Muscle layer of duodenum (tissue), 2 donors: ENCODE measurements at regions not wholly inside any gene's neighbourhood (a gene's known extent, or its start where the extent isn't known, plus 50 kb on each side); places are given as distances from the start of the nearest gene placed in this dataset.

Experiments
- H3K27ac ChIP-seq: one replicate; pipeline ENCODE4 v1.7.0; 2013; ENCODE audit warnings: mild to moderate bottlenecking, low read length
- H3K27me3 ChIP-seq: one replicate; pipeline ENCODE4 v1.7.0; 2013; ENCODE audit warnings: low read depth, mild to moderate bottlenecking, control low read depth, low read length
- H3K36me3 ChIP-seq, 2 donors: one replicate each; pipeline ENCODE4 v1.7.0; 2013; ENCODE audit warnings: low read length in 2 of 2, control low read depth in 1 of 2, mild to moderate bottlenecking in 1 of 2; ENCODE audit not compliant: insufficient read depth in 2 of 2, control insufficient read depth in 1 of 2
- H3K4me1 ChIP-seq, 2 donors: one replicate each; pipeline ENCODE4 v1.7.0; 2013; ENCODE audit warnings: low read length in 2 of 2, mild to moderate bottlenecking in 2 of 2, control low read depth in 1 of 2, moderate library complexity in 1 of 2; ENCODE audit not compliant: insufficient read depth in 2 of 2, control insufficient read depth in 1 of 2
- H3K4me3 ChIP-seq, 2 donors: one replicate each; pipeline ENCODE4 v1.7.0; 2013; ENCODE audit warnings: low read length in 2 of 2, low read depth in 1 of 2, mild to moderate bottlenecking in 1 of 2
- H3K9me3 ChIP-seq, 2 donors: one replicate each; pipeline ENCODE4 v1.7.0; 2013; ENCODE audit warnings: low read length in 2 of 2, control low read depth in 1 of 2, mild to moderate bottlenecking in 1 of 2; ENCODE audit not compliant: control insufficient read depth in 1 of 2
- donor health status: healthy.

DNA sequence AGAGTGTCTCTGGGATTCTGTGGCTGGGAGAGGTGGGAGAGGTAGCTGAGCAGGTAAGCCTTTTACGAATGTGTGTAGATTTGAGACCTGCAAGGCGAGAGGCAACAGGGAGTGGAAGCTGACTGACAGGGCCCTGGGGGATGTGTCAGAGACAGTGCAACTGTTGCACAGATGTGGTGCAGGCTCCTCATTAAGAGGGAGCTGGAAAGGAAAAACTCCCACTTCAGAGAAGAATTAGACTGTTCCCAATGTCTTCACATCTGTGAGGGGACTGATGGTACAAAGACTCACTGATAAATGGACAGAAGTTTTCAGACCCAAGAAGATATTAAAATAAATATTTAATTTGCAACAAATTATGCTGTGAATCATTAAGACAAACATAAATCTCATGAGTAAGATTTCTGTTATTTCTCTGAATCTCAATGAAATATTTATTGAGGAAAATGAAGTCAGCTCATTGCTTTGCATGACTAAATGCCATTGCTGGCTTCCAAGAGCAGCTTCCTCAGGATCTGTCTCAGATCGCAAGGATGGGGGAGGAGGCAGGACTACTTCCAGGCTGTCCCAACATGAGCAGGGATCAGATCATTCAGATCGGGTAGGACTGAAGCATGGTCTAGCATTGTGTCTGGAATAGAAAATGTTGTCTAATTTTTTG lies 127.3 kb upstream of the ROPN1 start:
- Histone ChIP-seq H3K4me3 (no peak overlapping the region), H3K27me3 (no peaks in the 10 kb centered on the region), H3K9me3 (no peaks in the 10 kb centered on the region), H3K27ac (no peak overlapping the region), H3K4me1 (no peaks in the 10 kb centered on the region), H3K36me3 (no peaks in the 10 kb centered on the region)

DNA sequence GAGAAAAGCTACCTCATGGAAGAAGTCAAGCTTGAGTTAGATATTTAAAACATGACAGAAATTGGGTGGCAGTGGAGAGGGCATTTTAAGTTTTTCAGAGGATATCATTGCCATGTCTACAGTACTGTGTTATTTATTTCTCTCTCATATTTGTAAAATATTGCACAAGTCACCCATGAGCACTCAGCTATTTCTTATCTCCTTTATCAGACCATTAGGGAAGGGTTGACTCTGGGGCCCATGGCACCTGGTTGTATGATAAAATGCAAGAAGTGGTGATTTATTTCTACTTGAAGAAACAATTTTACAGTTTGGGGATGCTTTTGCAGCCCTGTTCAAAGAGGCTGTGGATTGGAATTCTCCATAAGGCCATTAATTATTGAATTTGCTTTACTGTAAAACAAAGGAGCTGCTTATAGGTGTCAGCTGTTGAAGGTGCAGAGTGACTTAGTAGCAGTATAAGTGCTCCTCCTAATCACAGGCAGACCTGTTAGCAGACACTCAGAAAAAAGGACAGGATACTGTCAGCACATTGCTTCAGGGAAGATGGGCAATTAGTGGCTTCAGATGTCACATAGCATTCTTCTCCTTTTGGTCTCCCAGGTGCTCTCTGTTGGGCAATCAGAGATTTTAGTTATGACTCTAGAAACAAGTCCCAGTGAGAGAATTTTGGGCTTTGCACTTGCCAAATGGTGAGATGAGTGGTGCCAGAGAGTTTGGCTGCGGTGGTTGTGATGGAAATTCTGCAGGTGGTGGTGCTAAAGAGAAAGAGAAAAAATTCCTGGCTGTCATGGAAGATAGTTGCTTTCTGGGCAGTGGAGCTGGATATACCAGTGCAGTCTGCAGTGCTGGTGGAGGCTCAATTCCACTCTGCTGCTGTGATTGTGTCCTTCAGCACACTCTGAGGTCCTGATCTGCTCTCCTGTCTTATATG lies 129.7 kb upstream of the ROPN1 start:
- no peaks in the 10 kb centered on the region for H3K9me3 ChIP-seq
- no peaks in the 10 kb centered on the region for H3K36me3 ChIP-seq
- H3K4me1 ChIP-seq, result no peaks in the 10 kb centered on the region
- no peak overlapping the region for H3K27ac ChIP-seq
- no peak overlapping the region for H3K4me3 ChIP-seq
- no peaks in the 10 kb centered on the region for H3K27me3 ChIP-seq

DNA sequence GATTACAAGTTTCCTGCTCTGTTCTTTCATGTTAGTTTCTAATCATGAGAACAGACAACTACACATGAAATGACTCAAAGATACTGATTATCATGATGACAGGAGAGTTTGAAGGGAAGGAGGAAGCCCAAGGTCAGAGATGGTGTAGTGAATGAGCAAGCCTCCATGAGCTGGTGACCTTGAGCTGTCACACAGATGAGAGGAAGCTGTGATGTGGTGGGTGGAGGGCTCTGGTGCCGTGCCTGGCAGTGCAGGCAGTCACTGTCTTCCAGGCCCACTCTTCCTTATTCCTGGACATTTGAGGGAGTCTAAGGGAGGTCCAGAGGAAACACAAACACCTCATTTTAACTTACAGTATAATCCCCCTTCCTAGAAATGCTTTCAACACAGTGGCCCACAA lies 133.4 kb upstream of the ROPN1 start:
- H3K27me3 ChIP-seq, result no peaks in the 10 kb centered on the region
- H3K4me1 ChIP-seq, result no peaks in the 10 kb centered on the region
- H3K27ac ChIP-seq, result no peak overlapping the region

DNA sequence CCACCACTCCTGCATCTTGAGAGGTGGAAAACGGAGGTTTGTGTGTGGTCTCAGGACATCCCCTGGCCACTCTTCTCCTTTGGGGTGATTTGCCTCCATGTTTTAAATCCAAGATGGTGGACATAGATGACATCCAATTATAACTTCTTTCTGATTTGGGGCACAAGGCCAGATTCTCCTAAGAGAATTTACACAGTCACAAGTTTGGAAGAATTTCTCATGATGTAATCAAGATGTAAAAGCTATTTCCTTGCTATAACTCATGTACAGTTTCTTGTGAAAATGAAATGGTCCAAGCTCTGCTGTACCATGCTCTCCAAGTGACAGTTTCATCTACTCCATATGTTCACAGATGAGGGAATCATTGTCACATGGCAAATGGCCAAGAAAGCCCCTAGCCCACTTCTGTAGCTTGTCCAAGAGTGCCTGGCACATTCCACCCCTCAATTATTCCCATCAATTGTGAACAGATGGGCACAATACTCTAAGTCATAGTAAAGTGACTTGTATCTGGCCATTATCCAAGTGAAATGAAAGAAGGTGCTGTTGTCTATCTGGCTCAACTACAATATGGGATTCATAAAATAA lies 134.6 kb upstream of the ROPN1 start:
- no peak overlapping the region for H3K4me3 ChIP-seq
- H3K4me1 ChIP-seq, result no peaks in the 10 kb centered on the region
- no peak overlapping the region for H3K27ac ChIP-seq
- H3K9me3 ChIP-seq, result no peaks in the 10 kb centered on the region
- no peaks in the 10 kb centered on the region for H3K36me3 ChIP-seq
- H3K27me3 ChIP-seq, result no peaks in the 10 kb centered on the region

More for the DNA sequence above, 133.4 kb upstream of the ROPN1 start:
- H3K36me3 ChIP-seq, result no peaks in the 10 kb centered on the region
- no peak overlapping the region for H3K4me3 ChIP-seq
- no peaks in the 10 kb centered on the region for H3K9me3 ChIP-seq

DNA sequence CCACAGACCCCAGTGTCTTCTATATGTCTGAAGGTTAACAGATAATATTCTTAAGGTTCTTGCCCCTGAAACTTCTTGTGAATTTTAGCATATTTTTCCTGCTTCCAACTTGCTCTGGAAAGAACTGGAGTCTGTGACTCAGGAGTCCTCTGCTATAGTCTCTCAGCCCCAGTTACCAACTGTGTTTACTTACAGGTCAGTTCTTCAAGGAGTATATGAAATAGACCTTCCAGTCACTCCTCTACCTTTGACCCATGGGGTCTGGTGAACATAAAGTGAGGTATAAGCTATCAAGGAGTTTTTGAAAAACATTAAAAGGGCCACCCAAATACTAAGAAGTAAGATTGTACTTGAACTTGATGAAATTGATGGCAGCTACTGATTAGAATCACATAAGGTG lies 139.2 kb upstream of the ROPN1 start:
- H3K27me3 ChIP-seq, result no peaks in the 10 kb centered on the region
- H3K4me3 ChIP-seq, result no peak overlapping the region
- H3K4me1 ChIP-seq, result no peaks in the 10 kb centered on the region
- no peak overlapping the region for H3K27ac ChIP-seq
- H3K36me3 ChIP-seq, result no peaks in the 10 kb centered on the region
- no peaks in the 10 kb centered on the region for H3K9me3 ChIP-seq

DNA sequence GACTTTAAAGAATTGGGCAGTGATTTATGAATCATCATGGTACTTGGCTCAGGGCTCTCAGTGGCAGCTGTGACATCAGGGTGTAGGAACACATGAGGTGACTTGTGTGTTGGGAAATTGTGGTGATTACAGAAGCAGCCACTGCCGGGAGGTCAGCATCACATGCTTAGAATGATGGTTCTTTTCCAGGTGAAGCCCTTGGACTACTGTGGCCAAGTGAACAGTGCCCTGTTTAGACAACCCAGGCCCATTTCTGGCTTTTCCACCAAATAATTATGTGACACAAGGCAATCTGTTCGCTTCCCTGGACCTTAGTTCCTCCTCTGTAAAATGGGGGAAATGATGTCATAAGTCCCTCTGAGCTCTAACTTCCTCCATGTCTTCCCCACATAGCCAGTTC lies 139.7 kb upstream of the ROPN1 start:
- no peaks in the 10 kb centered on the region for H3K36me3 ChIP-seq
- no peaks in the 10 kb centered on the region for H3K27me3 ChIP-seq
- no peak overlapping the region for H3K27ac ChIP-seq
- no peaks in the 10 kb centered on the region for H3K9me3 ChIP-seq
- H3K4me1 ChIP-seq, result no peaks in the 10 kb centered on the region
- no peak overlapping the region for H3K4me3 ChIP-seq

DNA sequence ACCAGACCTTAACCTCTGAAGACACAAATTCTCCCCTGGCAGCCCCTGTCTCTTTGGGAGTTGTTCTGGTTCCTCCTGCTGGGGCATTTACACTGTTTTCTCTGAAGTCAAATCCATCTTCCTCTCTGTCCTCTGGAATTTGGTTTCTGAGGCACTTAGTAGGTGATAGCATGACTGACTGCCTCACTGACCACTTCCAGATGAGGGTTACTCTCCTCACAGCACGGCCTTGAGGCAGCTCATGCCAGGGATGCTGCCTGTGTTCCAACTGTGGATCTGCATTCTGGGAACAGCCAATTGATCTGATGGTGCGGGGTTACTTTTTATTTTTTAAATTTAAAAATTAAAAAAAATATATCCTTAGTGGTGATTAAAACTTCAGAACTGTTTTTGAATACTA lies 140.9 kb upstream of the ROPN1 start:
- no peak overlapping the region for H3K4me3 ChIP-seq
- no peaks in the 10 kb centered on the region for H3K36me3 ChIP-seq
- H3K4me1 ChIP-seq, result no peaks in the 10 kb centered on the region
- H3K27ac ChIP-seq, result no peak overlapping the region
- no peaks in the 10 kb centered on the region for H3K27me3 ChIP-seq
- H3K9me3 ChIP-seq, result no peaks in the 10 kb centered on the region

DNA sequence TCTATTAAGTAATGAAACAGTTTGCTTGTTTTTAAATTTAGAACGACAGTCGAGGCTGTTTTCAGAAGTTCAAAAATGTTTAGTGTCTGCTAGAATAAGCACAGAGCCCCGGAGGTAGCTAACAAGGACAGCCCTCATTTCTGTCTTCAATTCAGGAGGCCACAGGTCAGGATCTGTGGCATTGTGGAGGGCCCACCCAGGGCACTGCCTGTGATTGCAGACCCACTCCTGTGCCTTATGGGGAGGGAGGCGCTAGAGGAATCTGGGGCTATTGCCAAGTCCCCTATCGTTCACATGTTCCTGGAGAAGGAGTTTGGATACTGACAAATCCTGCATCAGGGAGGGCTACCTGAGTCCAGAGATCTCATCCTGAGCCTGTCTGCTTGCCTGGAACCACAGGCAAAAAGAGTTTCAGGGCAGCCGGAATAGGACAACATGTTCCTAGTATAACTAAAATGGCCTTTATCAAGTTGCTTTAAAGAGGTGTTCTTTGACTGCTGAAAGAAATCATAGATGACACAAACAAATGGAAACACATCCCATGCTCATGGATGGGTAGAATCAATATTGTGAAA lies 141.5 kb upstream of the ROPN1 start:
- Histone ChIP-seq H3K4me1 (no peaks in the 10 kb centered on the region), H3K4me3 (no peak overlapping the region), H3K9me3 (no peaks in the 10 kb centered on the region), H3K27me3 (no peaks in the 10 kb centered on the region), H3K36me3 (no peaks in the 10 kb centered on the region), H3K27ac (no peak overlapping the region)

DNA sequence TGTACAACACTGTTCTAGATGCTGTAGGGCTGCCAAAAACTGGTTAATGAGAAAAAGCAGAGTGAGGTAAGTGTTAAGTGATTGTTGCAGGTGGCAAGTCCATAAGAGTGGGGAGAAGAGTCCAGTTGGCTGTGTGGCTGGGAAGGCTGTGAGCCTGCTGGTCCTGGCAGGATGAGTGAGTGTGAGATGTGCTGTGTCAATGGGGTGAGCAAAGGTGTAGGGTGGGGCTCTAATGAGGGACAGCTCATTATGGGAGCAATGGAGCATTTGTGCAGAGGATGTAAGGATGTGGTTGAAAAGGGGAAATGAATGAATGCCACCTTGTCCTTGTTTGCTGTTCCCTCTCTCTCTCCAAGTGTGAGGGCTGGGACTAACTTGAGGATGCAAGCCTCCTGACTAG lies 145.3 kb upstream of the ROPN1 start:
- Histone ChIP-seq H3K27ac (no peak overlapping the region), H3K36me3 (no peaks in the 10 kb centered on the region), H3K9me3 (no peaks in the 10 kb centered on the region), H3K4me1 (no peaks in the 10 kb centered on the region), H3K27me3 (no peaks in the 10 kb centered on the region), H3K4me3 (no peak overlapping the region)

DNA sequence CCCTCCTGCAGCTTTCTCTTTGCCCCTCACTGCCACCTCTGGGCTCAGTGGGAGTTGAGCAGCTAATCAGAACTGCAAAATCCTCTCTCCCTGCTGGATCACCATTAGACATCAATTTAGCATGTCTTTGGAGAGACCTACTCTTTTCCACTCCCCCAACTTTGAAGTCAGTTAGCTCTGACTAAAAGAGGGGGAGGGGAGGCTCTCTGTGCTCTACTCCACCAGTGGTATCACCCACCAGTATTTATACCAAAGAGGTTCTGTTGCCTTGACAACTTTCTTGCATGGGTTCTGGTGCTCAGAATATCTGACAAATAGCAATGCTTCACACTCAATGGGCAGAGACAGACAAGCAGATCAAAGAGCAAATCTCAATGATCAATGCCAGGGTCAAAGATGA lies 146.2 kb upstream of the ROPN1 start:
- Histone ChIP-seq H3K27me3 (no peaks in the 10 kb centered on the region), H3K36me3 (no peaks in the 10 kb centered on the region), H3K27ac (no peak overlapping the region), H3K9me3 (no peaks in the 10 kb centered on the region), H3K4me1 (no peaks in the 10 kb centered on the region), H3K4me3 (no peak overlapping the region)

DNA sequence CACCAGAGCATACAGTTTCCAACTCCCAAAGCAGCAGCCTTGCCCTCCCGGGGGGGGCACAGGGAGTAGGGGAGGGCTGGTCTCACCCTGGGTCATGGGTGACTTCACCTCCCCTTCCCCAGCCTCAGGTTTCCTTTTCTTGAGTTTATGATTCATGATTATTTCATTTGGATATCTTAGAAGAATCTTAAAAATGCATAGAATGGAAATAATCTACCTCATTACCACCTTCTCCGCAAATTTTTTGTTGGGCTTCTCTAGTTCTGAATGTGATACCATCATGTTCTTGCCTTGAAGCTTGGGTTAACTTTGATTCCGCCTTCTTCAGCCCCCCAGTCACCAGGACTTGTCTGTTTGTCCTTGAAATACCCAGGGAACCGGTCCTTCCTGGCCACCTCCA lies 148.8 kb upstream of the ROPN1 start:
- H3K36me3 ChIP-seq, result no peaks in the 10 kb centered on the region
- H3K4me3 ChIP-seq, result no peak overlapping the region
- H3K27me3 ChIP-seq, result no peaks in the 10 kb centered on the region
- no peaks in the 10 kb centered on the region for H3K4me1 ChIP-seq
- H3K27ac ChIP-seq, result no peak overlapping the region
- H3K9me3 ChIP-seq, result no peaks in the 10 kb centered on the region
